Karpas-422 (cell line): ENCODE measurements at regions not wholly inside any gene's neighbourhood (a gene's known extent, or its start where the extent isn't known, plus 50 kb on each side); places are given as distances from the start of the nearest gene placed in this dataset.

Experiments used
- DNase-seq: peaks from one replicate; pipeline ENCODE4 v3.0.0-alpha.2; 2015
- H2AFZ ChIP-seq: fragments of 200-600 bp; sonication (generic); 2 replicates; pipeline ENCODE4 v1.6.1; 2014; ENCODE audit warnings: antibody characterized with exemption, low read length, mixed read lengths
- H3K27ac ChIP-seq: fragments of 200-600 bp; sonication (generic); 2 replicates; pipeline ENCODE4 v1.5.1; 2014; ENCODE audit warnings: mild to moderate bottlenecking, low read length, moderate library complexity
- H3K27me3 ChIP-seq: fragments of 200-600 bp; sonication (generic); 2 replicates; pipeline ENCODE4 v1.6.1; 2014; ENCODE audit warnings: low read length, mixed read lengths
- H3K36me3 ChIP-seq: fragments of 200-600 bp; sonication (generic); 2 replicates; pipeline ENCODE4 v1.6.1; 2014; ENCODE audit warnings: low read length, mixed read lengths; ENCODE audit not compliant: insufficient read depth
- H3K4me1 ChIP-seq: fragments of 200-600 bp; sonication (generic); 2 replicates; pipeline ENCODE4 v1.6.1; 2014; ENCODE audit warnings: mild to moderate bottlenecking, low read length, mixed read lengths
- H3K4me2 ChIP-seq: fragments of 200-600 bp; sonication (generic); 2 replicates; pipeline ENCODE4 v1.6.1; 2014; ENCODE audit warnings: low read length, low read depth, mild to moderate bottlenecking; ENCODE audit not compliant: poor library complexity, severe bottlenecking
- H3K4me3 ChIP-seq: fragments of 200-600 bp; sonication (generic); 2 replicates; pipeline ENCODE4 v1.5.1; 2014; ENCODE audit warnings: mild to moderate bottlenecking, antibody characterized with exemption, low read length, mixed read lengths
- H3K79me2 ChIP-seq: fragments of 200-600 bp; sonication (generic); 2 replicates; pipeline ENCODE4 v1.6.1; 2014; ENCODE audit warnings: mild to moderate bottlenecking, low read length, mixed read lengths
- H3K9ac ChIP-seq: fragments of 200-600 bp; sonication (generic); 2 replicates; pipeline ENCODE4 v1.6.0; 2014; ENCODE audit warnings: low read length
- H3K9me2 ChIP-seq: fragments of 200-600 bp; sonication (generic), shearing (Covaris generic); replicated peaks from 2 replicates; pipeline ENCODE4 v1.6.0; 2014; ENCODE audit warnings: mild to moderate bottlenecking, low read length, moderate library complexity; ENCODE audit not compliant: insufficient read depth
- H3K9me3 ChIP-seq: fragments of 300-700, 200-600 bp; sonication (generic); 2 replicates; pipeline ENCODE4 v1.6.1; 2014; ENCODE audit warnings: low read length, mixed read lengths
- H4K20me1 ChIP-seq: fragments of 200-600 bp; sonication (generic); 2 replicates; pipeline ENCODE4 v1.6.1; 2014; ENCODE audit warnings: mild to moderate bottlenecking, antibody characterized with exemption, low read length, low read depth; ENCODE audit not compliant: insufficient read depth

DNA sequence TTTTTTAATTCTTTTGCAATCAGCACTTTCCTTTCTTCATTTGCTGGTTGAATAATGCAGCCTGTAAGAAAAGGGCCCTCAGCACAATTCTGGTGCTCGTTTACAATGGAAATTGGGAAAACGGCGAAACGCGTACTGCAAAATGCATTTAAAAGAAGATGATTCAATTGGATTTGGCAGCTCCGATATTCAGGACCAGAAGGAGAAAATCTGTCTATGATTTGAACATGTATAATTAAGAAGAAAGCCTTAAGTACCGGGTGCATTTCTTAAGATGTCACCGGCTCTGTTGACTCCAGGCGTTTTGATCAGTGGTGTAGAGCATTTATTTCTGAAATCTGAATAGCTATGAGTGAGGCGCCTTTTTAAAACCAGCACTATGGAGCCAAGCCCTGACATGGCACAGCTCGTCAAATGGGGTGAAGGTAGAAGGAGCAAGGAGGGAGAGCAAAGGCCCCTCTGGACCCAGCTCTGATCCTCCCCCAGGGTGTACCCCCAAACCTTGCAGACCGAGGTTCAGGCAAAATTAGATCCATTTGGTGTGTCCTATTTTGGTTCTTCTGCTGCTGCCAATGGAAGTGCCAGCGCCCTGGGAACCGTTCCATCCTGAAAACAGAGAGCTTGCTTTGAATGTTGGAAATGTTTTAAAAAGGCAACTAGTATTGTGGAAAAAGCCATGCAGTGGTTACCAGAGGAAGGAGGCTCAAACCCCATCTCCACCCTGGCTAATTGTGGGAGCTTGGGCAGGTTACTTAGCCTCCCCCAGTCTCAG is 161.4 kb upstream of the RPL38 start:
- H2AFZ ChIP-seq, result no peak overlapping the region
- H3K9ac ChIP-seq, result no peak overlapping the region
- no peak overlapping the region for H3K4me2 ChIP-seq
- H3K79me2 ChIP-seq, result no peaks in the 10 kb centered on the region
- no peaks in the 10 kb centered on the region for H3K27me3 ChIP-seq
- H3K4me3 ChIP-seq, result no peak overlapping the region
- DNase-seq, result no peak
- H3K36me3 ChIP-seq, result no peaks in the 10 kb centered on the region
- no peak overlapping the region for H3K27ac ChIP-seq
- peaks cover 17% of the 10 kb centered on the region for H3K4me1 ChIP-seq
- no peaks in the 10 kb centered on the region for H3K9me3 ChIP-seq
- H4K20me1 ChIP-seq, result no peaks in the 10 kb centered on the region
- H3K9me2 ChIP-seq, result no peaks in the 10 kb centered on the region

DNA sequence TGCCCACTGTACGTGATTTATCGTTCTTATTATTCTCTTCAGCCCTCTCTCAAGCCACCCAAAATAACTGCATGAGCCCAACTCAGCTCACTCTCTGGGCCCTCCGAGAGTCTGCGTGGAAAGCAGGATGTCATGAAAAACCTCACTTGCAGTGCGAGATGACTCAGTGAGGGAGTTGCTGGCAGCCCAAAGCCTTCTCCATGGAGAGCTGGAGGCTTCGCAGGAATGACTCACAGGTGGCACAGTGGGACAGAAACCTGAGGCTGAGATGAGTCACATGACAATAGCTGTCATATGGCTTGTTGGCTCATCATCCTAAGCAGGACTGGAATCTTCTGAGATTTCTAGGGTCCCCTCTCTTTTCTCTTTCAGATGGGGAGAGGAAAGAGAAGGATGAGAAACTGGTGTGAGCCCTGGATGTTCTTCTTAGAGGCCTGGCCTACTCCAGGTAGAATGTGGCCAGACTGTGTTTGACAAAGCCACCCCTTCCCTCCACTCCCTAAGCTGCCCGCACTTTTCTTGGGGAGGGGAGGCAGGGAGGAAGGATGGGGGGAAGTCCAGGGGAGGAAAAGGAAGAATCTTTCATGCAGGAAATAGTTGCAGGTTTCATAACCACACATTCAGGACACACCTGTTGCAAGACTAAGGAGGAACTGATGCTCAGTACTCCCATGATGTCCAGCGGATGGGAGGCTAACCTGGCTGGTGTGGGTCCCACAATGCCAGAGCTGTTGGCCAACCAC is 160.6 kb upstream of the RPL38 start:
- no peak overlapping the region for H3K9ac ChIP-seq
- DNase-seq, result no peak

DNA sequence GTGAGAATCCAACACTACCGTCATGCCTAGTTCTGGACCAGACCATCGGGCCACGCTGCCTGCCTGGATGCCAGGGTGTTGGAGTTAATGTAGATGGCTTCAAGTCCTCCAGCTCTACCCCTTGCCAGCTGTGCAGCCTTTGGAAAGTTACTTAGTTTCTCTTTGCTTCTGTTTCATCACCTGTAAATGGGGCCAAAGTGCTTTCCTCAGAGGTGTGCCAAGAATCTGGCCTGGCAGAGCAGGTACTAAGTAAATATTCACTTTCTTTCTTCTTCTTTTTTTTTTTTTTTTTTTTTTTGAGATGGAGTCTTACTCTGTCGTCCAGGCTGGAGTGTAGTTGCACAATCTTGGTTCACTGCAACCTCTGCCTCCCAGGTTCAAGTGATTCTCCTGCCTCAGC is 159.5 kb upstream of the RPL38 start:
- Histone ChIP-seq H3K9me2 (no peaks in the 10 kb centered on the region), H3K27ac (no peak overlapping the region), H2AFZ (no peak overlapping the region), H3K4me1 (peaks cover 17% of the 10 kb centered on the region), H3K9me3 (no peaks in the 10 kb centered on the region), H3K36me3 (no peaks in the 10 kb centered on the region), H3K9ac (no peak overlapping the region), H3K4me3 (no peak overlapping the region), H3K79me2 (no peaks in the 10 kb centered on the region), H4K20me1 (no peaks in the 10 kb centered on the region), H3K4me2 (no peak overlapping the region), H3K27me3 (no peaks in the 10 kb centered on the region)
- DNase-seq, result no peak

More for the DNA sequence above, 160.6 kb upstream of the RPL38 start:
- H3K79me2 ChIP-seq, result no peaks in the 10 kb centered on the region
- H3K9me3 ChIP-seq, result no peaks in the 10 kb centered on the region
- H3K4me2 ChIP-seq, result no peak overlapping the region
- H3K4me1 ChIP-seq, result peaks cover 17% of the 10 kb centered on the region
- H3K27ac ChIP-seq, result no peak overlapping the region
- no peaks in the 10 kb centered on the region for H3K27me3 ChIP-seq
- H3K36me3 ChIP-seq, result no peaks in the 10 kb centered on the region
- H2AFZ ChIP-seq, result no peak overlapping the region
- no peaks in the 10 kb centered on the region for H3K9me2 ChIP-seq
- H4K20me1 ChIP-seq, result no peaks in the 10 kb centered on the region
- H3K4me3 ChIP-seq, result no peak overlapping the region

DNA sequence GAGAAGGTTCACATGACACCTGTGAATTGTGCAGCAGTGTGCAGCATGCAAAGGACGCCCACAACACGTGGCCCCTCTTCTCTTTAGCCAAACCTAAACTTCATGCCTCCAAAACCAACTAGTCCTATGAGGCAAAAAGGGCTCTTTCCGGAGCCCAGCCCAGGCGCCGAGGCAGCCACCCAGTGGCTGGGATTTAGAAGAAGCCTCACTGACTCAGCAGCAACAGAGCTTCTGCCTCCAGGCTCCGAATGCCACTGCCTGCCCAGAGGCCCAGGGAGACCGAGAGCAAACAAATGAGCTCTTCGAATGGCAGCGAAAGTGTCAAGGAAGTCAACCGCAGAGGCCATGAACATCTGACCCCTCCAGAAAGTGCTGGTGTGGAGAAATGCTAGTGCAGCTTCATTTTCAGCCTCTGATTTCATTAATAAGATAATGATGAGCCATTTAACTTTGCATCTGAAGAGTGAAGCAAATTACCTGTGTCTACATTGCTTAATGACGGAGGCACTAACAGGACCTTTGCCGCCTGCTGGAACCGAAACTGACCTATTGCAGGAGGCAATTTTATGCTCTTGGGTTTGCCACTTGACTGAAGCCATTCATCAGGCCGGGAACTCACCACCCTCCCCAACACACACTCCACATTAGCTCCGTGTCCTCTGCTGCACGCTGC is 157.7 kb upstream of the RPL38 start:
- no peaks in the 10 kb centered on the region for H3K9me3 ChIP-seq
- H4K20me1 ChIP-seq, result no peaks in the 10 kb centered on the region
- H3K27me3 ChIP-seq, result no peaks in the 10 kb centered on the region
- H3K9ac ChIP-seq, result no peak overlapping the region
- no peaks in the 10 kb centered on the region for H3K36me3 ChIP-seq
- peaks cover 17% of the 10 kb centered on the region for H3K4me1 ChIP-seq
- no peaks in the 10 kb centered on the region for H3K79me2 ChIP-seq
- H2AFZ ChIP-seq, result no peak overlapping the region
- no peak overlapping the region for H3K4me3 ChIP-seq
- H3K4me2 ChIP-seq, result peak overlapping the region; percentile 37
- no peaks in the 10 kb centered on the region for H3K9me2 ChIP-seq
- H3K27ac ChIP-seq, result peak overlapping the region; percentile 52; the same call in 1 of the 2 replicates
- peak; percentile 86 for DNase-seq

DNA sequence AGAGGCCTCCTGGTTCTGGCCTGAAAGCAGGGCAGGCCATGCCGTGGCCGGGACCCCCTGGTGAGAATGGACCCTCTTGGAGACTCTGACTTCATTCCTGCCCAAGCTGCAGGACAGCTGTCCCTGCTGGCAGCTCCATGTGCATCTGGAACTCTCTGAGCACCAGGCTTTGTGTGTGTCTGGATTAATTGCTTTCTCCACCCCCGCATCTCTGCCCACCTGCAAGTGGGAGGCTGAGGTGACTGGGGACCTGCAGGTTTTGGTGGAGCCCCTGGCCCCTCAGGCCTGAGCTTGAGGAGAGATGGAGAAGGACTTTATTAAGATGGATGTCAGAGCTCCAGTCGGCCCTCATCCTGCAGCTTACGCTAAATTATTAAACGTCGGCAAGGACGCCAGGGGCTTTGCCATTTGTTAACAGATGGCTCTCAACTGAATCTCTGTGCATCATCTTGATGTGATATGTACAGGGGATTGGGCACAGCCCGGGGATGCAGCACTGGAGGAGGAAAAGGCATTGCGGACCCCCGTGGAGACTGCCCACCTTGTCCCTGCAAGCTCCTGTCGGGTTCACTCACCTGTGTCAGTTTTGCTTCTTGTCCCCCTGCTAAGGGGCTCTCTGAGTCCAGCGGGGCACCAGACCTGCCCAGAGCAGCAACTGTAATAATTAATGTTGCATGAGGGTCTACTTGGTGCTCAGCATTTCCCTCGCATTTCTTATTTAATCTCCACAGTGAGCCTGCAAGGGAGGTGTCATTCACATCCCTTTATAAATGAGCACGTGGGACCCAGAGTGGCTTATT is 154.1 kb upstream of the RPL38 start:
- DNase-seq, result no peak
- H3K4me1 ChIP-seq, result peaks cover 17% of the 10 kb centered on the region
- no peaks in the 10 kb centered on the region for H3K36me3 ChIP-seq
- no peaks in the 10 kb centered on the region for H3K9me2 ChIP-seq
- no peak overlapping the region for H3K4me2 ChIP-seq
- no peak overlapping the region for H2AFZ ChIP-seq
- H3K27ac ChIP-seq, result no peak overlapping the region
- H3K27me3 ChIP-seq, result no peaks in the 10 kb centered on the region
- no peaks in the 10 kb centered on the region for H3K9me3 ChIP-seq
- no peak overlapping the region for H3K4me3 ChIP-seq
- no peak overlapping the region for H3K9ac ChIP-seq
- H4K20me1 ChIP-seq, result 0 out of 2 replicates have a peak, but pooled peaks cover 6% of the 10 kb centered on the region
- no peaks in the 10 kb centered on the region for H3K79me2 ChIP-seq

DNA sequence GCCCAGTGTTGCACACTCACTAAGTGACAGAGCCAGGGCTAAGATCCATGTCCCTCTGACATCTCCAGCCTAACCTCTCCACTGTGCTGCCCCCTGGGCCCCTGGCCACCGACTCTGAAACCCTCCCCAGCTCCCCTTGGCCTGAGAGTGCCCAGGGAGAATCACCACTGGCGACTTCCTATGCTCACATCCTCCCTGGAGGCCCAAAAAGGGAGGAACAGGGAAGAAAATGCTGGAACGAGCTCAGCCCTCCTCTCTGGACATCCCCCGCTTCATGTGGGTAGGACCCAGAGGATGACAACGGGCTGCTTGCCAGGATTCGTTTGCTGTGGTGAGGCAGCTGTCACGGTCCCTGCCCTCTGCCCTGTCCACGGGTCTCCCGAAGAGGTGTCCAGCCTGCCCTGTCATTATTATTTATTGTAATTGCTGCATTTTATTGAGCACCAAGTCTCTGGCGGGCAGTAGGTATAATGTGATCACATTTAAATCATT is 153.5 kb upstream of the RPL38 start:
- no peak overlapping the region for H3K27ac ChIP-seq
- H3K9me3 ChIP-seq, result no peaks in the 10 kb centered on the region
- H3K27me3 ChIP-seq, result no peaks in the 10 kb centered on the region
- no peak overlapping the region for H2AFZ ChIP-seq
- no peak for DNase-seq
- 0 out of 2 replicates have a peak, but pooled peaks cover 6% of the 10 kb centered on the region for H4K20me1 ChIP-seq
- peaks cover 17% of the 10 kb centered on the region for H3K4me1 ChIP-seq
- H3K4me3 ChIP-seq, result no peak overlapping the region
- H3K79me2 ChIP-seq, result no peaks in the 10 kb centered on the region
- H3K9me2 ChIP-seq, result no peaks in the 10 kb centered on the region
- H3K4me2 ChIP-seq, result no peak overlapping the region
- no peak overlapping the region for H3K9ac ChIP-seq
- no peaks in the 10 kb centered on the region for H3K36me3 ChIP-seq

DNA sequence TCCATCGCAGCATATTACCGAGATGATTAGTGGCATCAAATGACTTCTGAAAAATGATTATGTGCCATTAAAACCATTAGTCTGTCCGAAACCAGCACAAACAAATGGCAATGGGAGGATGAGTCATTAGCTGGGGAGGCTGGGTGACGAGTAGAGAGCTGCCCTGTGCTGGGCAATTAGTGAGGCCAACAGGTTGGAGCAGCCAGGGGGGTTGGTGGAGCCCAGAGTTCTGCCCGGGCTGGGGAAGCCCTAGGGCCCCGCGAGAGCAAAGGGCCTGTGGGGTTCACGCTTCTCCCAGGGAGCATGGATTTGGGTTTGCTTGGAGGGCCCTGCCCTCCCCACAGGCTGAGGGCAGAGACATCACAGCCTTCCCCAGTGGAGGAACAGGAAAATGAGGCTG is 152.1 kb upstream of the RPL38 start:
- H3K4me2 ChIP-seq, result no peak overlapping the region
- H3K79me2 ChIP-seq, result no peaks in the 10 kb centered on the region
- no peaks in the 10 kb centered on the region for H3K36me3 ChIP-seq
- DNase-seq, result no peak
- peaks cover 4% of the 10 kb centered on the region for H3K4me1 ChIP-seq
- H3K27ac ChIP-seq, result no peak overlapping the region
- H3K27me3 ChIP-seq, result no peaks in the 10 kb centered on the region
- H3K9me3 ChIP-seq, result no peaks in the 10 kb centered on the region
- H2AFZ ChIP-seq, result no peak overlapping the region
- no peaks in the 10 kb centered on the region for H3K9me2 ChIP-seq
- H4K20me1 ChIP-seq, result 0 out of 2 replicates have a peak, but pooled peaks cover 6% of the 10 kb centered on the region
- no peak overlapping the region for H3K9ac ChIP-seq
- H3K4me3 ChIP-seq, result no peak overlapping the region
